Osteocyte (in vitro differentiated cells): ENCODE measurements at regions not wholly inside any gene's neighbourhood (a gene's known extent, or its start where the extent isn't known, plus 50 kb on each side); places are given as distances from the start of the nearest gene placed in this dataset.

Source experiments
- DNase-seq: peaks from one replicate; pipeline ENCODE4 v3.0.0; 2021; ENCODE audit warnings: mixed read lengths; ENCODE audit not compliant: unreplicated experiment; ENCODE audit errors: extremely low spot score
- H3K27ac Mint-ChIP-seq: one replicate; pipeline ENCODE4 v1.8.0; 2021; ENCODE audit warnings: mild to moderate bottlenecking, mixed read lengths; ENCODE audit not compliant: unreplicated experiment
- H3K27me3 Mint-ChIP-seq: one replicate; pipeline ENCODE4 v1.8.0; 2021; ENCODE audit warnings: mixed read lengths; ENCODE audit not compliant: unreplicated experiment
- H3K36me3 Mint-ChIP-seq: one replicate; pipeline ENCODE4 v1.8.0; 2021; ENCODE audit warnings: mixed read lengths; ENCODE audit not compliant: unreplicated experiment
- H3K4me1 Mint-ChIP-seq: one replicate; pipeline ENCODE4 v1.8.0; 2021; ENCODE audit warnings: mixed read lengths; ENCODE audit not compliant: unreplicated experiment
- H3K4me3 Mint-ChIP-seq: one replicate; pipeline ENCODE4 v1.8.0; 2021; ENCODE audit warnings: mild to moderate bottlenecking, moderate library complexity, mixed read lengths; ENCODE audit not compliant: unreplicated experiment
- H3K9me3 Mint-ChIP-seq: one replicate; pipeline ENCODE4 v1.8.0; 2021; ENCODE audit warnings: mixed read lengths; ENCODE audit not compliant: unreplicated experiment
- TF ChIP-seq, protein P1 (sequence below): fragments of 200-600 bp; sonication (generic); IDR thresholded peaks from 2 replicates; pipeline ENCODE4 v1.5.0; 2021; ENCODE audit warnings: antibody characterized with exemption, mild to moderate bottlenecking, moderate library complexity

DNA sequence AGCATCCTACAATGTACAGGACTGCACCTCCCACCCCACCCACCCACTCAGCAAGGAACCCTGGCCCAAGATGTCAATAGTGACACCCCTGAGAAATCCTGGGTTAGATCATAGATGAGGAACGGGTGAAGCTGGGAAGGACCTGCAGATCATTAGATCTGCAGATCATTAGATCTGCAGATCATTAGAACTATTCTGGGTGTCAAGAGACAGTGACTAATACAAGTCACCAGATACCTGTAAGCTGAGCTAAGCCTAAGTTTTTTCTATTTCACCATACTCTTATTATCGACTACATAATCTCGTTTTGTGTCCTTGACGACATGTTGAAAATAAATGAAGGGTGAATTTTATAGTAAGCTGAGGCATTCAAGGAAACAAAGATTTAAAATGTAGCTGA, 325.7 kb downstream of the DUSP10 start:
- Mint-ChIP-seq H3K27ac (no peak overlapping the region), H3K27me3 (peaks cover 14% of the 10 kb centered on the region)

DNA sequence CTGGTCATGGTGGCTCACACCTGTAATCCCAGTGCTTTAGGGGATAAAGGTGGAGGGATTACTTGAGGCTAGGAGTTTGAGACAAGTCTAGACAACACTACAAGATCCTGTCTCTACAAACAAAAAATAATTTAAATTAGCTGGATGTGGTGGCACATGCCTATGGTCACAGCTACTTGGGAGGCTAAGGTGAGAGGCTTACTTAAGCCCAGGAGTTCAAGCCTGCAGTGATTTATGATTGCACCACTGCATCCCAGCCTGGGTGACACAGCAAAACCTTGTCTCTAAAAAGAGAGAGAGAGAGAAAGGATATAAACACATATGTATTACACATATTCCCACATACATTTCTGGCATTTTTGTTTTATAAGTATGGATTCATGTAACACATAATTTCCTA, 325.2 kb downstream of the DUSP10 start:
- no peak overlapping the region for H3K27ac Mint-ChIP-seq
- no peak overlapping the region for H3K4me3 Mint-ChIP-seq
- H3K4me1 Mint-ChIP-seq = no peaks in the 10 kb centered on the region
- peaks cover 14% of the 10 kb centered on the region for H3K27me3 Mint-ChIP-seq
- DNase-seq = no peak
- no peaks in the 10 kb centered on the region for H3K9me3 Mint-ChIP-seq
- TF ChIP-seq, protein P1, sequence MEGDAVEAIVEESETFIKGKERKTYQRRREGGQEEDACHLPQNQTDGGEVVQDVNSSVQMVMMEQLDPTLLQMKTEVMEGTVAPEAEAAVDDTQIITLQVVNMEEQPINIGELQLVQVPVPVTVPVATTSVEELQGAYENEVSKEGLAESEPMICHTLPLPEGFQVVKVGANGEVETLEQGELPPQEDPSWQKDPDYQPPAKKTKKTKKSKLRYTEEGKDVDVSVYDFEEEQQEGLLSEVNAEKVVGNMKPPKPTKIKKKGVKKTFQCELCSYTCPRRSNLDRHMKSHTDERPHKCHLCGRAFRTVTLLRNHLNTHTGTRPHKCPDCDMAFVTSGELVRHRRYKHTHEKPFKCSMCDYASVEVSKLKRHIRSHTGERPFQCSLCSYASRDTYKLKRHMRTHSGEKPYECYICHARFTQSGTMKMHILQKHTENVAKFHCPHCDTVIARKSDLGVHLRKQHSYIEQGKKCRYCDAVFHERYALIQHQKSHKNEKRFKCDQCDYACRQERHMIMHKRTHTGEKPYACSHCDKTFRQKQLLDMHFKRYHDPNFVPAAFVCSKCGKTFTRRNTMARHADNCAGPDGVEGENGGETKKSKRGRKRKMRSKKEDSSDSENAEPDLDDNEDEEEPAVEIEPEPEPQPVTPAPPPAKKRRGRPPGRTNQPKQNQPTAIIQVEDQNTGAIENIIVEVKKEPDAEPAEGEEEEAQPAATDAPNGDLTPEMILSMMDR = no peak
- H3K36me3 Mint-ChIP-seq = no peaks in the 10 kb centered on the region

More for the DNA sequence above, 325.7 kb downstream of the DUSP10 start:
- H3K4me3 Mint-ChIP-seq = no peak overlapping the region
- TF ChIP-seq, protein P1 = no peak
- H3K4me1 Mint-ChIP-seq = no peaks in the 10 kb centered on the region
- no peaks in the 10 kb centered on the region for H3K36me3 Mint-ChIP-seq
- H3K9me3 Mint-ChIP-seq = no peaks in the 10 kb centered on the region
- DNase-seq = no peak

DNA sequence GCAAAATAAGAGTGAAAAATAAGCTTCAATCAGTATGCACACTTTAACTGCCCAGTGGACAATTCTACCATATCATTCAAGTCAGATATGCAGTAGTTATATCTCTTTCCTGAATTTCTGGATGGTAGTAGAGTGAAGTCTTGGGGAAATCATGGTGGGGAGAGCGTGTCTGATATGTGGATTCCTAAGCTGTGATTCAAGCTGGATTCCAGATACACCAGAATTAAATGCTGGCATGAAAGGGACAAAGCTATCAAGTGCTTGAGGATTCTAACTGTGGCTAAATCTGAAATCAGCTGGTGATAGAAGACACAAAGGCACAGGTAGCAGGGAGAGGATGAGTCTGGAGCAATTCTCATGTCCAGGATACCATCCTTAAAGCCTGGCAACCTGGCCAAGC, 323.5 kb downstream of the DUSP10 start:
- Mint-ChIP-seq H3K9me3 (no peaks in the 10 kb centered on the region), H3K4me1 (no peaks in the 10 kb centered on the region), H3K27ac (no peak overlapping the region), H3K27me3 (peaks cover 18% of the 10 kb centered on the region), H3K36me3 (no peaks in the 10 kb centered on the region), H3K4me3 (no peak overlapping the region)
- DNase-seq = no peak
- TF ChIP-seq, protein P1 = no peak

DNA sequence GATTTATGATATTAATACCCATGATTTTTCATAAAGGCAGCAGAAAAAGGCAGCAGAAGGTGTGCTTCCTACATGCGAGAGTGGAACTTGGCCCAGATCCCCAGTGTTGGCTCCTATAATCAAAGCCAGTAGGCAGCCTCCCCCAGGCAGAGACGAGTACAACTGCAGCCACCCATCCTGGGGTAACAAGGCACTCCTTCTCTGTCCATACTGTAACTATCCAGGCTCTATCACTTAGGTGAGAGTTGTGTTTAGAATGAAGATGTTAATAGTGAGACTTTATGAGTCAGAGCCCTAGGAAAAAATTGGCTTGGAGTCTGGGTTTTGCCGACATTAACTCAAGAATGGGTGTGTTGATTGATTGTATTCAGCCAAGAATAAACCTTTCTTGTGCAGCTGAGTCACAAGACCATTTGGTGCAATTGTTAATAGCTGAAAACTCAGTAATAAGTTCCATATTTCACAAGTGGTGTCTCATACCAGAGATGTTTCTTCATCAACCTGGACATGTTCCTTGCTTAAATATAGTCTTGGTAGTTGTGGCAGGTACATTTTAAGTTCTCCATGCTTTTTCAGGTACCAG, 322.3 kb downstream of the DUSP10 start:
- H3K4me3 Mint-ChIP-seq = no peak overlapping the region
- H3K36me3 Mint-ChIP-seq = no peaks in the 10 kb centered on the region
- peaks cover 24% of the 10 kb centered on the region for H3K27me3 Mint-ChIP-seq
- DNase-seq = no peak
- no peaks in the 10 kb centered on the region for H3K4me1 Mint-ChIP-seq
- H3K27ac Mint-ChIP-seq = no peak overlapping the region
- TF ChIP-seq, protein P1 = no peak
- H3K9me3 Mint-ChIP-seq = no peaks in the 10 kb centered on the region

DNA sequence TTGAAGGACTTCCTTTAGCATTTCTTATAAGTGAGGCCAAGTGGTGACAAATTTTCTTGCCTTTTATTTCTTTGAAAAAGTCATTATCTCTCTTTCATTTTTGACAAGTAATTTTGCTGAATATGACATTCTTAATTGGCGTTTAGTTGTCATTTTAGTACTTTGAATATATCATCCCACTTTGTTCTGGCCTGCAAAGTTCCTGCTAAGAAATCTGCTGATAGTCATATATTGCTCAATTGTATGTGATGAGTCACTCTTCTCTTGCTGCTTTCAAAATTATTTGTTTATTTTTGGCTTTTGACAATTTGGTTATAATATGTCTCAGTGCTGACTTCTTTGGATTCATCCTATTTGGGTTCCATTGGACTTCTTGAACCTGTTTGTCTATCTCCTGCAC, 312.6 kb downstream of the DUSP10 start:
- Mint-ChIP-seq H3K27me3 (peaks cover 5% of the 10 kb centered on the region), H3K4me1 (no peaks in the 10 kb centered on the region), H3K4me3 (no peak overlapping the region), H3K36me3 (no peaks in the 10 kb centered on the region), H3K27ac (no peak overlapping the region), H3K9me3 (peaks cover 9% of the 10 kb centered on the region)
- TF ChIP-seq, protein P1 = no peak
- DNase-seq = no peak
